Psoas muscle (tissue), 7 donors: ENCODE measurements at regions not wholly inside any gene's neighbourhood (a gene's known extent, or its start where the extent isn't known, plus 50 kb on each side); places are given as distances from the start of the nearest gene placed in this dataset.

ENCODE experiments used
- ATAC-seq, 4 donors: fragments of 200-7000 bp; cut with Tn5 transposase; one replicate each; pipeline ENCODE4 v1.9.1; 2020; ENCODE audit warnings: moderate library complexity in 3 of 4, mild to moderate bottlenecking in 2 of 4
- DNase-seq, 2 donors: peaks; one replicate each; pipeline ENCODE4 v3.0.0-alpha.2; 2020
- H3K27ac ChIP-seq: fragments of 200-600 bp; one replicate; pipeline ENCODE4 v1.8.0; 2022
- H3K27me3 ChIP-seq, 3 donors: fragments of 200-600 bp in 1 of 3; one replicate each; pipeline versions ENCODE4 v1.6.1 to v1.8.0; 2013 to 2022; ENCODE audit warnings: low read length in 2 of 3, mild to moderate bottlenecking in 2 of 3, moderate library complexity in 1 of 3; ENCODE audit not compliant: insufficient read depth in 3 of 3
- H3K36me3 ChIP-seq, 2 donors: fragments of 200-600 bp in 1 of 2; one replicate each; pipeline versions ENCODE4 v1.6.1 to v1.8.0; 2013 to 2022; ENCODE audit warnings: low read depth in 1 of 2, mild to moderate bottlenecking in 1 of 2, moderate library complexity in 1 of 2; ENCODE audit not compliant: insufficient read depth in 1 of 2
- H3K4me1 ChIP-seq: fragments of 200-600 bp; one replicate; pipeline ENCODE4 v1.8.0; 2022
- H3K4me3 ChIP-seq: fragments of 200-600 bp; one replicate; pipeline ENCODE4 v1.8.0; 2022; ENCODE audit warnings: mild to moderate bottlenecking
- H3K9me3 ChIP-seq: fragments of 200-600 bp; one replicate; pipeline ENCODE4 v1.8.0; 2022
- WGBS, 3 donors: extraction: QIAGEN DNeasy Blood & Tissue Kit; methylation state at CpG; one replicate each; pipeline versions ENCODE4 v1.1.6 to v1.1.7; 2013; 5-methylcytosine and 5-hydroxymethylcytosine counted together
- intact Hi-C, 2 donors: fragments of 100-400 bp; cut with DNase I; formaldehyde crosslinking; loops; one replicate each; pipeline versions ENCODE4 v1.11.0 to v1.14.2; 2022
- TF ChIP-seq, protein P1 (sequence below): fragments of 200-600 bp; IDR thresholded peaks from one replicate; pipeline ENCODE4 v1.8.0; 2022; ENCODE audit warnings: antibody characterized with exemption
- donor health status: healthy with polysubstance abuse.
- donor health status: DM: no; HTN: no; CAD: no; lungs with moderate emphysema.
- donor health status: Bipolar disorder and iron deficiency.
- donor health status: healthy.
- donor health status: DM: yes; HTN: yes; CAD: no.
- donor health status: DM: no; HTN: no; CAD: no.
- donor health status: DM: yes; HTN: yes; CAD: no.

DNA sequence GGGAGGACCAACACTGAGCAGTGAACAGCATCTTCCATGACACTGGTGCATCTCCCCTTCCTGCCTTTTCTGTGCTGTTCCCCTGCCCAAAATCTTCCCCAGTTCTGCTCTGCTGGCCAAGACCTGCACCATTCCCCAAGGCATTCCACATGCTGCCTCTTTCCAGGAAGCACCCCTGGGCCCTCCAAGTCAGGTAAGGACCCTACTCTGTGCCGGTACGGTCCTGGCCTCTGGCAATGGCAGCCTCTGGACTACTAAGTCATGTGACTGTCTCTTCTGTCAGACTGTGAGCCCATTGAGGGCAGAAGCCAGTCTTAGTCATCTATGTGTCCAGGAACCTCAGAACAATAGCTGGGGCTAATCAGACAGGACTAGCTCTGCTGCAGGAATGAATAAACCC lies 282.0 kb downstream of the MYCN start:
- H3K27ac ChIP-seq = no peak overlapping the region
- no peaks in the 10 kb centered on the region for H3K36me3 ChIP-seq
- TF ChIP-seq, protein P1, sequence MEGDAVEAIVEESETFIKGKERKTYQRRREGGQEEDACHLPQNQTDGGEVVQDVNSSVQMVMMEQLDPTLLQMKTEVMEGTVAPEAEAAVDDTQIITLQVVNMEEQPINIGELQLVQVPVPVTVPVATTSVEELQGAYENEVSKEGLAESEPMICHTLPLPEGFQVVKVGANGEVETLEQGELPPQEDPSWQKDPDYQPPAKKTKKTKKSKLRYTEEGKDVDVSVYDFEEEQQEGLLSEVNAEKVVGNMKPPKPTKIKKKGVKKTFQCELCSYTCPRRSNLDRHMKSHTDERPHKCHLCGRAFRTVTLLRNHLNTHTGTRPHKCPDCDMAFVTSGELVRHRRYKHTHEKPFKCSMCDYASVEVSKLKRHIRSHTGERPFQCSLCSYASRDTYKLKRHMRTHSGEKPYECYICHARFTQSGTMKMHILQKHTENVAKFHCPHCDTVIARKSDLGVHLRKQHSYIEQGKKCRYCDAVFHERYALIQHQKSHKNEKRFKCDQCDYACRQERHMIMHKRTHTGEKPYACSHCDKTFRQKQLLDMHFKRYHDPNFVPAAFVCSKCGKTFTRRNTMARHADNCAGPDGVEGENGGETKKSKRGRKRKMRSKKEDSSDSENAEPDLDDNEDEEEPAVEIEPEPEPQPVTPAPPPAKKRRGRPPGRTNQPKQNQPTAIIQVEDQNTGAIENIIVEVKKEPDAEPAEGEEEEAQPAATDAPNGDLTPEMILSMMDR = no peak
- H3K9me3 ChIP-seq = no peaks in the 10 kb centered on the region
- DNase-seq (no peak), ATAC-seq (no peak)
- no peak overlapping the region for H3K4me3 ChIP-seq
- H3K4me1 ChIP-seq = no peaks in the 10 kb centered on the region
- 94 to 98% (median 97%) methylated on average over 2 of the region's 2 CpGs for WGBS, 3 donors
- peaks cover 0 to 3% (median 0%) of the 10 kb centered on the region in 3 donors for H3K27me3 ChIP-seq
- intact Hi-C loops = no loop called here

DNA sequence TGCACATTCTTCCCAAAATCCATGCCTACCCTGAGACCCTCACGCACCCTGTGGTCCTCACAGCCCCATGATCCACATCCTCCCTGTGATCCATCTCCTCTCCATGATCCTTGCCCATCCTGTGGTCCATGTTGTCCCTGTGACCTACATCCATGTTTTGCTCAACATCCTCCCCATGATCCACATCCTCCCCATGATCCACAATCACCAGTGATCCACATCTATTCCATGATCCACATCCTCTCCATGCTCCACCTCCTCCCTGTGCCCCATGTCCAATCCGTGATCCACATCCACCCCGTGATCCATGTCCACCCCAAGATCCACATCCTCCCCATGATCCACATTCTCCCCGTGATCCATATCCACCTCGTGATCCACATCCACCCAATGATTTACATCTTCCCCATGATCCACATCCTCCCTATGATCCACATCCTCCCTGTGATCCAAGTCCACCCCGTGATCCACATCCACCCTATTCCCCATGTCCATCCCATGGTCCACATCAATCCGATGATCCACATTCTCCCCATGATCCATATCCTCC lies 281.2 kb downstream of the MYCN start:
- Histone ChIP-seq H3K9me3 (no peaks in the 10 kb centered on the region), H3K4me3 (no peak overlapping the region), H3K27me3 (peaks cover 0 to 3% (median 0%) of the 10 kb centered on the region in 3 donors), H3K4me1 (no peaks in the 10 kb centered on the region), H3K36me3 (no peaks in the 10 kb centered on the region), H3K27ac (no peak overlapping the region)
- intact Hi-C loops = no loop called here
- TF ChIP-seq, protein P1 = no peak
- DNase-seq = no peak
- no peak for ATAC-seq
- WGBS, 3 donors = 82 to 84% (median 83%) methylated on average over 7 of the region's 7 CpGs

DNA sequence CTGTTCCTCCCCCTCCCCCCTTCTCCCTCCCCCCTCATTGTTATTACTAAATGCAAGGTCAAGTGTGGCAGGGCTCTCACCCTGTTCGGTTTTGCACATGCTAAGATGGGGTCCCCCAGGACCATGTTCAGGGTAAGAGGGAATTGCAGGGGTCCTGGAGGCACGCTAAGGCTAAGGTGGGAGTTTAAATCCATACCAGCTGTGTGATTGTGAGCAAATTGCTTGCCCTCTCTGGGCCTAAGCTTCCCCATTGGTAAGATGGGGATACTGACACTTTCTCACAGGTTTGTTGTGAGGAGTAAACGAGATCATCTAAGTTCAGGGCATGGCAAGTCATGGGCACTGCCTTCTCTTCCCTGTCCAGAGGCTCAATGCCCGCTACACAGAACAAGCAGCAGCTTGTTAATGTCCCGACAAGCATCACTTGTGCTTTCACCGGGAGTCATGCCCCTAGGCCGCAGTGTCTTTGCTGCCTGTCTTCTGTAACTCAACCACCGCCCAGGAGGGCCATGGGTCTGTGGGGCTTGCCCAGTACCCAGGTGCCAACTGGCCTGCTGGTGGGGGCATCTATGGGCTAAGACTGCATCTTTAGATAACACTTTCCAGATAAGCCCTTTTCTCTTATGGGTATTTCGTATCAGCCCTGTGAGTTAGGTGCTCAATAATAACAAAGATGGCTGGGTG lies 279.1 kb downstream of the MYCN start:
- Histone ChIP-seq H3K27ac (no peak overlapping the region), H3K9me3 (no peaks in the 10 kb centered on the region), H3K36me3 (no peaks in the 10 kb centered on the region), H3K4me1 (no peaks in the 10 kb centered on the region), H3K27me3 (peaks cover 0 to 3% (median 0%) of the 10 kb centered on the region in 3 donors), H3K4me3 (no peak overlapping the region)
- intact Hi-C loops = no loop called here
- TF ChIP-seq, protein P1 = no peak
- ATAC-seq = no peak
- 94 to 95% (median 95%) methylated on average over 9 of the region's 9 CpGs for WGBS, 3 donors
- no peak for DNase-seq

DNA sequence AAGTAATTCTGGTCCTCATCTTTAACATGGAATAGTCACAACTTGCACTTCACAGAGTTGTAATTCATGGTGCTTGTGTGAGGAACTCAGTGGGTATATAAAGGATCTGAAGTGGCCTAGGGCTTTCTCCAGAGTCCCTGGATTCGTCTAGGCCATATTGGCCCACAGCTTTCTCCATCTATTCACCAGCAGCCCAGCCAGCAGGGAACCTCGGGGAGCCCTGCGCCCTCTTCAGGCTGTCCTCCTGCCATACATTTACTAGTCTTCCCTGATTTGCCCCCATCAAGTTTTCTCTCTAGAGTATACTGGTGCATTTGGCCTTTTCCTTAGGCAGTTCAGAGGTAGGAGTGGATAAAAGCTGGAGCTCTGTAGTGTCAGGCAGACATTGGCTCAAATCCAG lies 278.3 kb downstream of the MYCN start:
- DNase-seq = no peak
- H3K4me3 ChIP-seq = no peak overlapping the region
- H3K9me3 ChIP-seq = no peaks in the 10 kb centered on the region
- H3K36me3 ChIP-seq = no peaks in the 10 kb centered on the region
- no peak overlapping the region for H3K27ac ChIP-seq
- intact Hi-C loops = no loop called here
- TF ChIP-seq, protein P1 = peak; percentile 15
- H3K4me1 ChIP-seq = no peaks in the 10 kb centered on the region
- no peak for ATAC-seq
- peaks cover 0 to 3% (median 0%) of the 10 kb centered on the region in 3 donors for H3K27me3 ChIP-seq
- 47 to 56% (median 51%) methylated on average over 3 of the region's 3 CpGs for WGBS, 3 donors
